ENCODE measurements at regions not wholly inside any gene's neighbourhood (a gene's known extent, or its start where the extent isn't known, plus 50 kb on each side); places are given as distances from the start of the nearest gene placed in this dataset.

GRCh38 chr14:34122650-34123049 is 171.8 kb upstream of the EGLN3 start:
- POLR2A ChIA-PET, result no interaction called here
- no peak overlapping the region for H3K9ac ChIP-seq (ENCODE audit: low read length)
- no peaks in the 10 kb centered on the region for H3K9me3 ChIP-seq (ENCODE audit: control insufficient read depth in 1 of 2, insufficient read depth in 1 of 2, low read depth in 1 of 2, low read length in 2 of 2)
- no peaks in the 10 kb centered on the region for H3K9me2 ChIP-seq (ENCODE audit: insufficient read depth)
- H3K79me2 ChIP-seq (ENCODE audit: insufficient read depth, low read length), result no peaks in the 10 kb centered on the region
- no peak overlapping the region for H3K4me2 ChIP-seq (ENCODE audit: low read length)
- no TSS peak for BruUV-seq (replicated peaks)
- no peak overlapping the region for H3K4me3 ChIP-seq (replicated peaks in 1 of 2; ENCODE audit: low read depth in 1 of 2, low read length in 2 of 2)
- no peak overlapping the region for H2AFZ ChIP-seq (ENCODE audit: low read depth, low read length, poor library complexity, severe bottlenecking)
- no peak for ATAC-seq
- H4K20me1 ChIP-seq (ENCODE audit: insufficient read depth), result no peaks in the 10 kb centered on the region
- CTCF ChIA-PET, result interaction anchor here (0.9 kb wide), 1 partner anchor 22 kb away, joined by 3 read pairs; no protein-coding TSS in a partner anchor
- H3K4me1 ChIP-seq (ENCODE audit: control insufficient read depth in 1 of 2, insufficient read depth in 2 of 2, low read length in 2 of 2), result no peaks in the 10 kb centered on the region
- H3K27me3 ChIP-seq (ENCODE audit: insufficient read depth, low read length), result peaks cover 15% of the 10 kb centered on the region; the same call in 1 of the 2 replicates
- no peaks in the 10 kb centered on the region for H3K36me3 ChIP-seq (ENCODE audit: control insufficient read depth in 1 of 2, insufficient read depth in 2 of 2, low read length in 2 of 2)
- no peak overlapping the region for H3K27ac ChIP-seq (ENCODE audit: low read depth, low read length)
- no peak for TF ChIP-seq ELF1 (IDR thresholded peaks at IDR 0.05; ENCODE audit: borderline replicate concordance, low read depth)
- TF ChIP-seq ZFX (IDR thresholded peaks at IDR 0.05), result no peak
- no peak for TF ChIP-seq CEBPB (IDR thresholded peaks at IDR 0.05; ENCODE audit: low read depth)
- TF ChIP-seq REST (IDR thresholded peaks at IDR 0.05; ENCODE audit: low read depth), result no peak
- no peak for TF ChIP-seq EZH2 (IDR thresholded peaks at IDR 0.05)
- TF ChIP-seq, protein P1, sequence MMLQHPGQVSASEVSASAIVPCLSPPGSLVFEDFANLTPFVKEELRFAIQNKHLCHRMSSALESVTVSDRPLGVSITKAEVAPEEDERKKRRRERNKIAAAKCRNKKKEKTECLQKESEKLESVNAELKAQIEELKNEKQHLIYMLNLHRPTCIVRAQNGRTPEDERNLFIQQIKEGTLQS (IDR thresholded peaks at IDR 0.05), result no peak
- TF ChIP-seq POLR2AphosphoS5 (IDR thresholded peaks at IDR 0.05; ENCODE audit: low read depth, low read length), result no peak
- TF ChIP-seq POLR2A (IDR thresholded peaks at IDR 0.05; ENCODE audit: borderline replicate concordance, extremely low read depth, insufficient read depth, insufficient read length), result no peak
- TF ChIP-seq ZNF274 (IDR thresholded peaks at IDR 0.05; ENCODE audit: low read depth, low read length), result no peak
- TF ChIP-seq SP1 (IDR thresholded peaks at IDR 0.05; ENCODE audit: low read depth), result no peak
- no peak for TF ChIP-seq CBX3 (IDR thresholded peaks at IDR 0.05; ENCODE audit: low read depth)
- RAD21 ChIA-PET (ENCODE audit: low non-redundant PET in 1 of 2, low total read pairs in 2 of 2, uncharacterized antibody in 2 of 2, unreplicated experiment in 2 of 2), result no interaction called here
- no peak for DNase-seq (ENCODE audit: low read depth, low spot score)
- intact Hi-C loops (cut with micrococcal nuclease), result no loop called here

Measured in HCT116 (cell line).